PC-3 (cell line): ENCODE measurements at regions not wholly inside any gene's neighbourhood (a gene's known extent, or its start where the extent isn't known, plus 50 kb on each side); places are given as distances from the start of the nearest gene placed in this dataset.

Experiments
- ATAC-seq: fragments of 200-7000 bp; cut with Tn5 transposase; 2 replicates; pipeline ENCODE4 v1.9.1; 2020; ENCODE audit warnings: mild to moderate bottlenecking, moderate library complexity
- BruUV-seq: library from RNA; stranded (reverse); fragments of 400-500 nt; replicated peaks from 2 replicates; lab custom pipeline; 2021; lab: Mats Ljungman, UMichigan
- CTCF ChIA-PET: fragments of 300-600 bp; sonication (Branson Sonifier 250); formaldehyde crosslinking; loops from one replicate; lab custom pipeline; 2022; ENCODE audit warnings: antibody characterized with exemption; lab: Charles Lee
- POLR2A ChIA-PET: fragments of 300-600 bp; sonication (Branson Sonifier 250); formaldehyde crosslinking; loops from one replicate; lab custom pipeline; 2022; ENCODE audit warnings: antibody characterized with exemption; ENCODE audit not compliant: unreplicated experiment; lab: Charles Lee
- DNase-seq: peaks from one replicate; pipeline ENCODE4 v3.0.0-alpha.2; 2015
- H2AFZ ChIP-seq: fragments of 300-600 bp; sonication (generic); 2 replicates; pipeline ENCODE4 v1.6.0; 2016; ENCODE audit warnings: antibody characterized with exemption, low read length
- H3F3A ChIP-seq: fragments of 300-600 bp; sonication (generic); one replicate; pipeline ENCODE4 v1.6.0; 2017; ENCODE audit warnings: antibody characterized with exemption, low read length, control low read depth, mild to moderate bottlenecking; ENCODE audit not compliant: unreplicated experiment
- H3K27ac ChIP-seq: fragments of 300-600 bp; sonication (generic); 2 replicates; pipeline ENCODE4 v1.5.1; 2016; ENCODE audit warnings: mild to moderate bottlenecking, low read length
- H3K27me3 ChIP-seq: fragments of 300-600 bp; sonication (generic); 2 replicates; pipeline ENCODE4 v1.6.1; 2016; ENCODE audit warnings: low read length, mixed read lengths
- H3K36me3 ChIP-seq: fragments of 300-600 bp; sonication (generic); 2 replicates; pipeline ENCODE4 v1.6.1; 2016; ENCODE audit warnings: low read depth, mixed run types, low read length, mixed read lengths
- H3K4me1 ChIP-seq: fragments of 300-600 bp; sonication (generic); 2 replicates; pipeline ENCODE4 v1.5.1; 2016; ENCODE audit warnings: low read length; ENCODE audit not compliant: insufficient read depth
- H3K4me2 ChIP-seq: fragments of 300-600 bp; sonication (generic); 2 replicates; pipeline ENCODE4 v1.6.0; 2016; ENCODE audit warnings: low read length
- H3K4me3 ChIP-seq: fragments of 300-600 bp; sonication (generic); 2 replicates; pipeline ENCODE4 v1.5.1; 2016; ENCODE audit warnings: mild to moderate bottlenecking, low read length, mixed read lengths
- H3K79me2 ChIP-seq: fragments of 300-600 bp; sonication (generic); 2 replicates; pipeline ENCODE4 v1.6.1; 2017; ENCODE audit warnings: low read length, mixed read lengths
- H3K9ac ChIP-seq: fragments of 300-600 bp; sonication (generic); 2 replicates; pipeline ENCODE4 v1.6.0; 2016; ENCODE audit warnings: mild to moderate bottlenecking, low read length
- H3K9me2 ChIP-seq: fragments of 300-600 bp; sonication (generic); replicated peaks from 2 replicates; pipeline ENCODE4 v1.6.1; 2016; ENCODE audit warnings: mixed run types, low read length, mixed read lengths
- H3K9me3 ChIP-seq: fragments of 300-600 bp; sonication (generic); 2 replicates; pipeline ENCODE4 v1.6.1; 2016; ENCODE audit warnings: low read length, mixed read lengths
- H4K20me1 ChIP-seq: fragments of 300-600 bp; sonication (generic); 2 replicates; pipeline ENCODE4 v1.6.1; 2016; ENCODE audit warnings: low read length, mixed read lengths
- EZH2 ChIP-seq: fragments of 300-600 bp; sonication (generic); IDR thresholded peaks from one replicate; pipeline ENCODE4 v1.6.1; 2017; ENCODE audit warnings: antibody characterized with exemption, mild to moderate bottlenecking, low read length; ENCODE audit not compliant: unreplicated experiment
- EZH2phosphoT487 ChIP-seq: fragments of 300-600 bp; sonication (generic); IDR thresholded peaks from 2 replicates; pipeline ENCODE4 v1.6.1; 2018; ENCODE audit warnings: mild to moderate bottlenecking, antibody characterized with exemption, low read length, borderline replicate concordance
- intact Hi-C: fragments of 100-400 bp; cut with micrococcal nuclease; formaldehyde crosslinking; loops from 2 replicates; pipeline ENCODE4 v1.9.0; 2023
- TF ChIP-seq, protein P1 (sequence below): fragments of 300-600 bp; sonication (generic); conservative IDR thresholded peaks from 2 replicates; pipeline ENCODE4 v1.5.1; 2017; ENCODE audit warnings: antibody characterized with exemption, low read depth, mild to moderate bottlenecking, low read length

DNA sequence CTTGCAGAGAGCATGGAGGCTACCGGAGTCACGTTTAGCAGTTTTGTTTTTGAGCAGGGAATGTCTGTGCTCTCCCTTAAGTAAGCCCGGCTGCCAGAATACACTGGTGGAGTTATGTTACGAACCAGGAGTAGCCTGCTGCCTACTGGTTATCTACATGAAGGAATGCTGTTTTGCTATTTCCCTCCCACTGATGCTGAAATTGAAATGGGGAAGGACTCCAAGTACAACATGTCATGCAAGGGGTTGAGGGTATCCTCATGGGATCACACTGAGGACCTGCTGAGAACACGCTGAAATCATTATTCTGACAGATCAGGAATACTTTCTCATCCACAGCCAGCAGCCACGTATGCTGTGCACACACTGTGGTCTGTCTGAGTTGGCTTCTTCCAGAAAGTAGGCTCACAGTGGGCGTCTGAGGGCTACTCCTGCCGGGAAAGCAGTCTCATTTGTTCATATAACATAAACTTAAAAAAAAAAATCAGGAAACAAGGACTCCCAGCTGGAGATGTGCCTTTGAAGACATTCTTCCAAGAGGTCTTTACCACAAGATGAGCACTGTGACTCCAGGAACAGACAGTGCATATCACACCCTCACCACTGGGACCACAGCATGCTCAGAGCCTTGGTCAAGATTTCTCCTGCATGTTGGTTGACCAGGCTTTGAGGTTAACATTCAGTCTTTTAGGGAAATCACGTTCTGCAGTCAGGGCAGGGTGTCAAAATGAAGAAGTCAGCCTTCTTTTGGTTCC is 300.4 kb upstream of the RASGRP1 start:
- Histone ChIP-seq H3K4me2 (no peak overlapping the region), H3K9ac (no peak overlapping the region), H2AFZ (no peak overlapping the region), H3K27ac (no peak overlapping the region), H4K20me1 (no peaks in the 10 kb centered on the region), H3K36me3 (no peaks in the 10 kb centered on the region), H3K4me3 (no peak overlapping the region), H3F3A (no peaks in the 10 kb centered on the region), H3K4me1 (peaks cover 14% of the 10 kb centered on the region), H3K27me3 (no peaks in the 10 kb centered on the region), H3K9me2 (no peaks in the 10 kb centered on the region), H3K9me3 (no peaks in the 10 kb centered on the region), H3K79me2 (no peaks in the 10 kb centered on the region)
- no TSS peak for BruUV-seq
- TF ChIP-seq, protein P1, sequence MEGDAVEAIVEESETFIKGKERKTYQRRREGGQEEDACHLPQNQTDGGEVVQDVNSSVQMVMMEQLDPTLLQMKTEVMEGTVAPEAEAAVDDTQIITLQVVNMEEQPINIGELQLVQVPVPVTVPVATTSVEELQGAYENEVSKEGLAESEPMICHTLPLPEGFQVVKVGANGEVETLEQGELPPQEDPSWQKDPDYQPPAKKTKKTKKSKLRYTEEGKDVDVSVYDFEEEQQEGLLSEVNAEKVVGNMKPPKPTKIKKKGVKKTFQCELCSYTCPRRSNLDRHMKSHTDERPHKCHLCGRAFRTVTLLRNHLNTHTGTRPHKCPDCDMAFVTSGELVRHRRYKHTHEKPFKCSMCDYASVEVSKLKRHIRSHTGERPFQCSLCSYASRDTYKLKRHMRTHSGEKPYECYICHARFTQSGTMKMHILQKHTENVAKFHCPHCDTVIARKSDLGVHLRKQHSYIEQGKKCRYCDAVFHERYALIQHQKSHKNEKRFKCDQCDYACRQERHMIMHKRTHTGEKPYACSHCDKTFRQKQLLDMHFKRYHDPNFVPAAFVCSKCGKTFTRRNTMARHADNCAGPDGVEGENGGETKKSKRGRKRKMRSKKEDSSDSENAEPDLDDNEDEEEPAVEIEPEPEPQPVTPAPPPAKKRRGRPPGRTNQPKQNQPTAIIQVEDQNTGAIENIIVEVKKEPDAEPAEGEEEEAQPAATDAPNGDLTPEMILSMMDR: no peak
- TF ChIP-seq EZH2 (no peak), EZH2phosphoT487 (no peak)
- ATAC-seq (no peak), DNase-seq (no peak)
- ChIA-PET POLR2A (no interaction called here), CTCF (no interaction called here)
- intact Hi-C loops: loop anchor here (2.0 kb wide), 1 partner anchor 48 kb away; no protein-coding TSS in a partner anchor

DNA sequence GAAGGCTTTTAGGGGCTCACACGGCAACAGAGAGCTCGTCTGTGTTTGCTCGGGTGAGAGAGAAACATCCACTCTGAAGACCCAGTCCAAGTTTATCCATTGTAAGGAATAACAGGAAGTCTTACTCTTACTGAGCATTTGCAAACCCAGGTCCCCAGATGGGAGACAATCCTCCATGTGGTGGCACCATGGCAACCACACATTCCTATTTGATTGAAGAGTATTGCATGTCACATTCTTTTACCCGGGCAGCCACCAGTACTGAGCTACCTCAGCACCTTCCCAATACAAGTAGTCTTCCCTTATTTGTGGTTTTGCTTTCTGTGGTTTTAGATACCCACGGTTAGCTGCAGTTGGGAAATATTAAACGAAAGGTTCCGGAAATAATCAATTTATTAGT is 302.9 kb upstream of the RASGRP1 start:
- TF ChIP-seq EZH2 (no peak), EZH2phosphoT487 (no peak)
- TF ChIP-seq, protein P1: no peak
- intact Hi-C loops: no loop called here
- ATAC-seq: no peak
- Histone ChIP-seq H3K36me3 (no peaks in the 10 kb centered on the region), H3K9ac (no peak overlapping the region), H3K27me3 (no peaks in the 10 kb centered on the region), H3K9me3 (no peaks in the 10 kb centered on the region), H3K9me2 (no peaks in the 10 kb centered on the region), H3K79me2 (no peaks in the 10 kb centered on the region), H3K27ac (no peak overlapping the region), H3K4me1 (peaks cover 14% of the 10 kb centered on the region), H3K4me3 (no peak overlapping the region), H3K4me2 (no peak overlapping the region), H3F3A (no peaks in the 10 kb centered on the region), H2AFZ (no peak overlapping the region), H4K20me1 (no peaks in the 10 kb centered on the region)
- no peak for DNase-seq
- CTCF ChIA-PET: no interaction called here
- no TSS peak for BruUV-seq
- POLR2A ChIA-PET: no interaction called here
